ENCODE measurements at regions not wholly inside any gene's neighbourhood (a gene's known extent, or its start where the extent isn't known, plus 50 kb on each side); places are given as distances from the start of the nearest gene placed in this dataset.

GRCh38 chr12:58206876-58207275 lies 265.5 kb downstream of the ATP23 start:
- TF ChIP-seq POLR2AphosphoS5 (IDR thresholded peaks at IDR 0.05; ENCODE audit: low read depth, low read length) = no peak
- no peak for TF ChIP-seq CTCF (IDR thresholded peaks at IDR 0.05)
- TF ChIP-seq REST (IDR thresholded peaks at IDR 0.05; ENCODE audit: insufficient read depth in 1 of 2, low read depth in 2 of 2, low read length in 1 of 2) = no peak
- no peak for TF ChIP-seq SIN3A (IDR thresholded peaks at IDR 0.05; ENCODE audit: borderline replicate concordance, insufficient read depth, low read depth, low read length)

Data from Panc1 (cell line).